ENCODE measurements at regions not wholly inside any gene's neighbourhood (a gene's known extent, or its start where the extent isn't known, plus 50 kb on each side); places are given as distances from the start of the nearest gene placed in this dataset.
"Not testable (repeated sequence)": the region's sequence is repeated elsewhere in the genome, so short reads cannot be mapped to it uniquely, and the experiment has no call there.

- Mint-ChIP-seq H3K36me3 (ENCODE audit: low read depth, unreplicated experiment) (no peaks in the 10 kb centered on the region), H3K27ac (ENCODE audit: unreplicated experiment) (no peak overlapping the region), H3K4me3 (ENCODE audit: unreplicated experiment) (no peak overlapping the region), H3K4me1 (ENCODE audit: low read depth, unreplicated experiment) (no peaks in the 10 kb centered on the region), H3K27me3 (ENCODE audit: low read depth, unreplicated experiment) (no peaks in the 10 kb centered on the region), H3K9me3 (ENCODE audit: unreplicated experiment) (no peaks in the 10 kb centered on the region)
- no peak overlapping the region for H3K27ac ChIP-seq (ENCODE audit: low read depth, low read length)
- no peak overlapping the region for H3K4me2 ChIP-seq (ENCODE audit: low read length)
- no peak for DNase-seq (ENCODE audit: low read depth)
- FAIRE-seq, result no peak
- no peak overlapping the region for H3K9ac ChIP-seq (ENCODE audit: low read length)
- H3K4me1 ChIP-seq (ENCODE audit: insufficient read depth, low read length), result no peaks in the 10 kb centered on the region
- no peaks in the 10 kb centered on the region for H4K20me1 ChIP-seq (ENCODE audit: insufficient read depth, low read length)
- H3K4me3 ChIP-seq (ENCODE audit: insufficient read depth, low read depth, low read length), result no peak overlapping the region
- TF ChIP-seq EZH2 (IDR thresholded peaks at IDR 0.05; ENCODE audit: insufficient read depth, low read length) (no peak), CTCF (IDR thresholded peaks at IDR 0.05; ENCODE audit: insufficient read depth, low read depth, low read length) (no peak)
- no peaks in the 10 kb centered on the region for H3K9me3 ChIP-seq (ENCODE audit: insufficient read depth, low read depth, low read length)
- no peaks in the 10 kb centered on the region for H3K36me3 ChIP-seq (ENCODE audit: insufficient read depth, low read length)
- no peaks in the 10 kb centered on the region for H3K27me3 ChIP-seq (ENCODE audit: insufficient read depth, low read length)
- H3K79me2 ChIP-seq (ENCODE audit: insufficient read depth, low read length), result no peaks in the 10 kb centered on the region
- no peak overlapping the region for H2AFZ ChIP-seq (ENCODE audit: low read depth, low read length)
These were observed 55.2 kb upstream of the SMARCAD1 start for GRCh38 chr4:94152466-94152865.

- H4K20me1 ChIP-seq (ENCODE audit: insufficient read depth, low read length); H3K27ac Mint-ChIP-seq (ENCODE audit: unreplicated experiment); H3K4me3 Mint-ChIP-seq (ENCODE audit: unreplicated experiment); H3K79me2 ChIP-seq (ENCODE audit: insufficient read depth, low read length); H3K36me3 Mint-ChIP-seq (ENCODE audit: low read depth, unreplicated experiment); H2AFZ ChIP-seq (ENCODE audit: low read depth, low read length); H3K9ac ChIP-seq (ENCODE audit: low read length); H3K27me3 ChIP-seq (ENCODE audit: insufficient read depth, low read length); DNase-seq (ENCODE audit: low read depth); H3K36me3 ChIP-seq (ENCODE audit: insufficient read depth, low read length); H3K9me3 ChIP-seq (ENCODE audit: insufficient read depth, low read depth, low read length); H3K4me3 ChIP-seq (ENCODE audit: insufficient read depth, low read depth, low read length); H3K4me2 ChIP-seq (ENCODE audit: low read length); H3K4me1 ChIP-seq (ENCODE audit: insufficient read depth, low read length); H3K27ac ChIP-seq (ENCODE audit: low read depth, low read length); H3K27me3 Mint-ChIP-seq (ENCODE audit: low read depth, unreplicated experiment); FAIRE-seq; H3K4me1 Mint-ChIP-seq (ENCODE audit: low read depth, unreplicated experiment); H3K9me3 Mint-ChIP-seq (ENCODE audit: unreplicated experiment): not testable (repeated sequence)
These were observed 52.3 kb upstream of the SMARCAD1 start for GRCh38 chr4:94155404-94155803.

- H3K4me2 ChIP-seq (ENCODE audit: low read length), result no peak overlapping the region
- no peaks in the 10 kb centered on the region for H3K36me3 ChIP-seq (ENCODE audit: insufficient read depth, low read length)
- no peak overlapping the region for H3K4me3 Mint-ChIP-seq (ENCODE audit: unreplicated experiment)
- no peak overlapping the region for H3K4me3 ChIP-seq (ENCODE audit: insufficient read depth, low read depth, low read length)
- DNase-seq (ENCODE audit: low read depth), result no peak
- H3K27me3 ChIP-seq (ENCODE audit: insufficient read depth, low read length), result no peaks in the 10 kb centered on the region
- no peak overlapping the region for H3K27ac ChIP-seq (ENCODE audit: low read depth, low read length)
- H3K27ac Mint-ChIP-seq (ENCODE audit: unreplicated experiment), result no peak overlapping the region
- no peak overlapping the region for H3K9ac ChIP-seq (ENCODE audit: low read length)
- H3K79me2 ChIP-seq (ENCODE audit: insufficient read depth, low read length), result no peaks in the 10 kb centered on the region
- no peak for FAIRE-seq
- no peaks in the 10 kb centered on the region for H3K27me3 Mint-ChIP-seq (ENCODE audit: low read depth, unreplicated experiment)
- no peak overlapping the region for H2AFZ ChIP-seq (ENCODE audit: low read depth, low read length)
- H3K9me3 ChIP-seq (ENCODE audit: insufficient read depth, low read depth, low read length), result no peaks in the 10 kb centered on the region
- peaks cover 2% of the 10 kb centered on the region for H3K36me3 Mint-ChIP-seq (ENCODE audit: low read depth, unreplicated experiment)
- H3K4me1 Mint-ChIP-seq (ENCODE audit: low read depth, unreplicated experiment), result peaks cover 2% of the 10 kb centered on the region
- TF ChIP-seq EZH2 (IDR thresholded peaks at IDR 0.05; ENCODE audit: insufficient read depth, low read length), result no peak
- no peak for TF ChIP-seq CTCF (IDR thresholded peaks at IDR 0.05; ENCODE audit: insufficient read depth, low read depth, low read length)
- no peaks in the 10 kb centered on the region for H4K20me1 ChIP-seq (ENCODE audit: insufficient read depth, low read length)
- H3K9me3 Mint-ChIP-seq (ENCODE audit: unreplicated experiment), result no peaks in the 10 kb centered on the region
- no peaks in the 10 kb centered on the region for H3K4me1 ChIP-seq (ENCODE audit: insufficient read depth, low read length)
These were observed 50.8 kb upstream of the SMARCAD1 start for GRCh38 chr4:94156826-94157225.
